ENCODE measurements at regions not wholly inside any gene's neighbourhood (a gene's known extent, or its start where the extent isn't known, plus 50 kb on each side); places are given as distances from the start of the nearest gene placed in this dataset.

DNA sequence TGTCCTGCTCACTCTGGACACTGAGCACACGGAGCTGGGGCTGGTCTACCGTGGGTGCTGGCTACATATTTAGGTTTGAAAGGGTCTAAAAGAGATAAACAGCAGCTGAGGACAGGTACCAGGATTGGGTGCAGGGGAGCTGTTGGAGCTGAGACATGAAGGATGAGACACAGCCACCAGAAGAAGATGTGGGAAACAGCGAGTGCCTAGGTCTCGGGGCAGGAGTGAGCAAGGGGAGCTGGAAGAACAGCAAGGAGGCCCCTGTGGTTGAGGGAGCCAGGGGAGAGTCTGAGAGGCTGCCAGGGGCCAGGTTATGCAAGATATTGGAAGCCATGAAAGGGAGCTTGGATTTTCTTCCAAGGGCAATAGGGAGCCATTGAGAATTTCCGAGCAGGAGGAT lies 434.0 kb upstream of the SULF2 start:
- no peak for TF ChIP-seq EZH2 (IDR thresholded peaks at IDR 0.05; ENCODE audit: borderline replicate concordance, low read depth, low read length, poor library complexity, severe bottlenecking)
- TF ChIP-seq, protein P1, sequence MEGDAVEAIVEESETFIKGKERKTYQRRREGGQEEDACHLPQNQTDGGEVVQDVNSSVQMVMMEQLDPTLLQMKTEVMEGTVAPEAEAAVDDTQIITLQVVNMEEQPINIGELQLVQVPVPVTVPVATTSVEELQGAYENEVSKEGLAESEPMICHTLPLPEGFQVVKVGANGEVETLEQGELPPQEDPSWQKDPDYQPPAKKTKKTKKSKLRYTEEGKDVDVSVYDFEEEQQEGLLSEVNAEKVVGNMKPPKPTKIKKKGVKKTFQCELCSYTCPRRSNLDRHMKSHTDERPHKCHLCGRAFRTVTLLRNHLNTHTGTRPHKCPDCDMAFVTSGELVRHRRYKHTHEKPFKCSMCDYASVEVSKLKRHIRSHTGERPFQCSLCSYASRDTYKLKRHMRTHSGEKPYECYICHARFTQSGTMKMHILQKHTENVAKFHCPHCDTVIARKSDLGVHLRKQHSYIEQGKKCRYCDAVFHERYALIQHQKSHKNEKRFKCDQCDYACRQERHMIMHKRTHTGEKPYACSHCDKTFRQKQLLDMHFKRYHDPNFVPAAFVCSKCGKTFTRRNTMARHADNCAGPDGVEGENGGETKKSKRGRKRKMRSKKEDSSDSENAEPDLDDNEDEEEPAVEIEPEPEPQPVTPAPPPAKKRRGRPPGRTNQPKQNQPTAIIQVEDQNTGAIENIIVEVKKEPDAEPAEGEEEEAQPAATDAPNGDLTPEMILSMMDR (conservative IDR thresholded peaks at IDR 0.05; ENCODE audit: low read depth, low read length): no peak

Data from A673 (cell line).